ENCODE measurements at regions not wholly inside any gene's neighbourhood (a gene's known extent, or its start where the extent isn't known, plus 50 kb on each side); places are given as distances from the start of the nearest gene placed in this dataset.

- Histone ChIP-seq H3K27me3 (ENCODE audit: control insufficient read depth, insufficient read depth, low read length) (no peaks in the 10 kb centered on the region), H3K4me3 (ENCODE audit: low read depth, low read length) (no peak overlapping the region), H3K36me3 (ENCODE audit: control insufficient read depth, insufficient read depth, low read length) (no peaks in the 10 kb centered on the region)
- no peak for DNase-seq (ENCODE audit: low read depth)
- ChIA-PET POLR2A (no interaction called here), CTCF (interaction anchor here (1.4 kb wide), 1 partner anchor 156 kb away, joined by 6 read pairs; no protein-coding TSS in a partner anchor)
- TF ChIP-seq CTCF (IDR thresholded peaks at IDR 0.05; ENCODE audit: insufficient read depth, low read depth, low read length), result no peak
Measured at GRCh38 chr1:60126723-60127122, 53.2 kb upstream of the C1orf87 start.
